ENCODE measurements at regions not wholly inside any gene's neighbourhood (a gene's known extent, or its start where the extent isn't known, plus 50 kb on each side); places are given as distances from the start of the nearest gene placed in this dataset.

GRCh38 chr3:94596141-94596540, 533.3 kb downstream of the NSUN3 start:
- DNase-seq (ENCODE audit: low read depth, low spot score) = no peak
- TF ChIP-seq FOXP2 (optimal IDR thresholded peaks at IDR 0.05; ENCODE audit: control extremely low read depth, extremely low read length, insufficient read depth) = no peak
- H3K4me3 ChIP-seq = no peak overlapping the region
- no peak overlapping the region for H3K27ac ChIP-seq
- H3K9ac ChIP-seq (ENCODE audit: insufficient read length) = no peak overlapping the region
- H3K9me3 ChIP-seq (ENCODE audit: low read depth, low read length) = no peaks in the 10 kb centered on the region
- no peaks in the 10 kb centered on the region for H3K36me3 ChIP-seq (ENCODE audit: insufficient read depth, low read length)

- Histone ChIP-seq H3K36me3 (ENCODE audit: insufficient read depth, low read length) (no peaks in the 10 kb centered on the region), H3K9ac (ENCODE audit: insufficient read length) (no peak overlapping the region), H3K4me3 (no peak overlapping the region), H3K27ac (no peak overlapping the region), H3K9me3 (ENCODE audit: low read depth, low read length) (no peaks in the 10 kb centered on the region)
- no peak for DNase-seq (ENCODE audit: low read depth, low spot score)
- no peak for TF ChIP-seq FOXP2 (optimal IDR thresholded peaks at IDR 0.05; ENCODE audit: control extremely low read depth, extremely low read length, insufficient read depth)
- no peak for TF ChIP-seq POLR2AphosphoS5 (IDR thresholded peaks at IDR 0.05; ENCODE audit: borderline replicate concordance, low read depth, low read length)
- TF ChIP-seq EZH2 (IDR thresholded peaks at IDR 0.05) = no peak
Observed at GRCh38 chr3:94596887-94597566, 534.2 kb downstream of the NSUN3 start.

- Histone ChIP-seq H3K9ac (ENCODE audit: insufficient read length) (no peak overlapping the region), H3K27ac (no peak overlapping the region), H3K36me3 (ENCODE audit: insufficient read depth, low read length) (no peaks in the 10 kb centered on the region), H3K9me3 (ENCODE audit: low read depth, low read length) (no peaks in the 10 kb centered on the region), H3K4me3 (no peak overlapping the region)
- TF ChIP-seq FOXP2 (optimal IDR thresholded peaks at IDR 0.05; ENCODE audit: control extremely low read depth, extremely low read length, insufficient read depth) (no peak), POLR2AphosphoS5 (IDR thresholded peaks at IDR 0.05; ENCODE audit: borderline replicate concordance, low read depth, low read length) (no peak), EZH2 (IDR thresholded peaks at IDR 0.05) (no peak)
- DNase-seq (ENCODE audit: low read depth, low spot score) = no peak
Observed at GRCh38 chr3:94607778-94608177, 544.9 kb downstream of the NSUN3 start.

- H3K27ac ChIP-seq = no peak overlapping the region
- no peaks in the 10 kb centered on the region for H3K36me3 ChIP-seq (ENCODE audit: insufficient read depth, low read length)
- TF ChIP-seq POLR2AphosphoS5 (IDR thresholded peaks at IDR 0.05; ENCODE audit: borderline replicate concordance, low read depth, low read length) = no peak
- TF ChIP-seq FOXP2 (optimal IDR thresholded peaks at IDR 0.05; ENCODE audit: control extremely low read depth, extremely low read length, insufficient read depth) = no peak
- no peak for TF ChIP-seq EZH2 (IDR thresholded peaks at IDR 0.05)
- DNase-seq (ENCODE audit: low read depth, low spot score) = no peak
- no peak overlapping the region for H3K9ac ChIP-seq (ENCODE audit: insufficient read length)
- no peaks in the 10 kb centered on the region for H3K9me3 ChIP-seq (ENCODE audit: low read depth, low read length)
- H3K4me3 ChIP-seq = no peak overlapping the region
Observed at GRCh38 chr3:94609908-94610307, 547.0 kb downstream of the NSUN3 start.

GRCh38 chr3:94611596-94611995, 548.7 kb downstream of the NSUN3 start:
- TF ChIP-seq POLR2AphosphoS5 (IDR thresholded peaks at IDR 0.05; ENCODE audit: borderline replicate concordance, low read depth, low read length) (no peak), EZH2 (IDR thresholded peaks at IDR 0.05) (no peak)
- Histone ChIP-seq H3K27ac (no peak overlapping the region), H3K36me3 (ENCODE audit: insufficient read depth, low read length) (no peaks in the 10 kb centered on the region), H3K9me3 (ENCODE audit: low read depth, low read length) (no peaks in the 10 kb centered on the region), H3K4me3 (no peak overlapping the region), H3K9ac (ENCODE audit: insufficient read length) (no peak overlapping the region)
- DNase-seq (ENCODE audit: low read depth, low spot score) = no peak

GRCh38 chr3:94612631-94613030, 549.8 kb downstream of the NSUN3 start:
- DNase-seq (ENCODE audit: low read depth, low spot score) = no peak
- TF ChIP-seq EZH2 (IDR thresholded peaks at IDR 0.05) (no peak), POLR2AphosphoS5 (IDR thresholded peaks at IDR 0.05; ENCODE audit: borderline replicate concordance, low read depth, low read length) (no peak), FOXP2 (optimal IDR thresholded peaks at IDR 0.05; ENCODE audit: control extremely low read depth, extremely low read length, insufficient read depth) (no peak)
- H3K27ac ChIP-seq = no peak overlapping the region

GRCh38 chr3:94614192-94614591, 551.3 kb downstream of the NSUN3 start:
- H3K36me3 ChIP-seq (ENCODE audit: insufficient read depth, low read length) = no peaks in the 10 kb centered on the region
- H3K4me3 ChIP-seq = no peak overlapping the region
- no peak overlapping the region for H3K9ac ChIP-seq (ENCODE audit: insufficient read length)
- no peaks in the 10 kb centered on the region for H3K9me3 ChIP-seq (ENCODE audit: low read depth, low read length)
- TF ChIP-seq POLR2AphosphoS5 (IDR thresholded peaks at IDR 0.05; ENCODE audit: borderline replicate concordance, low read depth, low read length) (no peak), EZH2 (IDR thresholded peaks at IDR 0.05) (no peak), FOXP2 (optimal IDR thresholded peaks at IDR 0.05; ENCODE audit: control extremely low read depth, extremely low read length, insufficient read depth) (no peak)
- no peak overlapping the region for H3K27ac ChIP-seq
- no peak for DNase-seq (ENCODE audit: low read depth, low spot score)

More at GRCh38 chr3:94612631-94613030, 549.8 kb downstream of the NSUN3 start:
- no peaks in the 10 kb centered on the region for H3K9me3 ChIP-seq (ENCODE audit: low read depth, low read length)
- H3K36me3 ChIP-seq (ENCODE audit: insufficient read depth, low read length) = no peaks in the 10 kb centered on the region
- no peak overlapping the region for H3K4me3 ChIP-seq
- no peak overlapping the region for H3K9ac ChIP-seq (ENCODE audit: insufficient read length)

- Histone ChIP-seq H3K27ac (no peak overlapping the region), H3K9me3 (ENCODE audit: low read depth, low read length) (no peaks in the 10 kb centered on the region), H3K4me3 (no peak overlapping the region), H3K36me3 (ENCODE audit: insufficient read depth, low read length) (no peaks in the 10 kb centered on the region), H3K9ac (ENCODE audit: insufficient read length) (no peak overlapping the region)
- DNase-seq (ENCODE audit: low read depth, low spot score) = no peak
- TF ChIP-seq POLR2AphosphoS5 (IDR thresholded peaks at IDR 0.05; ENCODE audit: borderline replicate concordance, low read depth, low read length) = no peak
- TF ChIP-seq FOXP2 (optimal IDR thresholded peaks at IDR 0.05; ENCODE audit: control extremely low read depth, extremely low read length, insufficient read depth) = no peak
- TF ChIP-seq EZH2 (IDR thresholded peaks at IDR 0.05) = no peak
Observed at GRCh38 chr3:94615275-94616065, 552.6 kb downstream of the NSUN3 start.

Data from SK-N-MC (cell line).